K562 (cell line): ENCODE measurements at regions not wholly inside any gene's neighbourhood (a gene's known extent, or its start where the extent isn't known, plus 50 kb on each side); places are given as distances from the start of the nearest gene placed in this dataset.

ENCODE experiments used
- ATAC-seq: fragments of 200-7000 bp; cut with Tn5 transposase; 3 replicates; pipeline ENCODE4 v1.9.1; 2020; ENCODE audit warnings: moderate library complexity
- BruUV-seq: library from RNA; stranded (reverse); fragments of 400-500 nt; replicated peaks from 2 replicates; lab custom pipeline; 2021; lab: Mats Ljungman, UMichigan
- CTCF ChIA-PET: fragments of 300-600 bp; formaldehyde crosslinking; extraction: SDS; loops from one replicate; lab custom pipeline; 2021; ENCODE audit warnings: low intra/inter-chr PET ratio; lab: Yijun Ruan, JAX
- POLR2A ChIA-PET: fragments of 300-600, 350-650 bp; sonication (Branson Sonifier 250); formaldehyde crosslinking; extraction: SDS; loops from one replicate; lab custom pipeline; 2021; ENCODE audit warnings: antibody characterized with exemption, inconsistent platforms; lab: Yijun Ruan, JAX
- DNase-seq, 4 experiments: peaks; one replicate each; pipeline versions ENCODE4 v3.0.0 to v3.0.0-alpha.2; 2011 to 2018; ENCODE audit warnings: low spot score in 3 of 4, mixed read lengths in 3 of 4; ENCODE audit errors: extremely low read depth in 1 of 4
- FAIRE-seq: peaks from 2 replicates; lab custom pipeline; 2011; peaks lifted over from hg19 to GRCh38; lab: Jason Lieb, UNC
- H2AFZ ChIP-seq: 2 replicates; pipeline ENCODE4 v1.6.0; 2011; ENCODE audit warnings: low read depth, low read length, control low read depth, inconsistent platforms
- H3K27ac ChIP-seq: fragments of 200-600 bp; 3 replicates; pipeline ENCODE4 v1.8.0; 2011; ENCODE audit warnings: low read depth, mild to moderate bottlenecking, control low read depth, inconsistent platforms, low read length, moderate library complexity, mixed read lengths; ENCODE audit errors: extremely low read depth
- H3K27me3 ChIP-seq, 2 experiments: fragments of 300-600 bp in 1 of 2; 2 replicates in 1 of 2; 3 replicates in 1 of 2; pipeline versions ENCODE4 v1.6.0 to v1.8.0; 2011; ENCODE audit warnings: inconsistent platforms in 2 of 2, low read length in 2 of 2, mild to moderate bottlenecking in 1 of 2, mixed read lengths in 1 of 2, moderate library complexity in 1 of 2; ENCODE audit not compliant: control insufficient read depth in 2 of 2, insufficient read depth in 2 of 2
- H3K36me3 ChIP-seq: fragments of 300-600 bp; 3 replicates; pipeline ENCODE4 v1.8.0; 2011; ENCODE audit warnings: mild to moderate bottlenecking, low read length, inconsistent platforms; ENCODE audit not compliant: control insufficient read depth, insufficient read depth
- H3K4me1 ChIP-seq, 2 experiments: fragments of 200-600 bp in 1 of 2; replicated peaks in 1 of 2; 2 replicates in 1 of 2; 3 replicates in 1 of 2; pipeline versions ENCODE4 v1.5.1 to v1.8.0; 2011; ENCODE audit warnings: inconsistent platforms in 2 of 2, low read length in 2 of 2, mild to moderate bottlenecking in 1 of 2, mixed read lengths in 1 of 2, moderate library complexity in 1 of 2; ENCODE audit not compliant: control insufficient read depth in 2 of 2, insufficient read depth in 2 of 2
- H3K4me2 ChIP-seq: 2 replicates; pipeline ENCODE4 v1.6.1; 2011; ENCODE audit warnings: low read length, control low read depth, inconsistent platforms, mixed read lengths; ENCODE audit not compliant: insufficient read depth
- H3K4me3 ChIP-seq: fragments of 200-600 bp; sonication (generic), shearing (Covaris generic); 2 replicates; pipeline ENCODE4 v1.5.1; 2016; ENCODE audit warnings: control low read depth, inconsistent platforms
- H3K79me2 ChIP-seq: fragments of 200-600 bp; 3 replicates; pipeline ENCODE4 v1.8.0; 2011; ENCODE audit warnings: low read length, inconsistent platforms; ENCODE audit not compliant: control insufficient read depth, insufficient read depth
- H3K9ac ChIP-seq, 2 experiments: 2 replicates each; pipeline versions ENCODE4 v1.6.0 to v1.6.1; 2011; ENCODE audit warnings: low read depth in 2 of 2, low read length in 2 of 2, control low read depth in 1 of 2, inconsistent platforms in 1 of 2, mild to moderate bottlenecking in 1 of 2, mixed read lengths in 1 of 2; ENCODE audit not compliant: insufficient read depth in 1 of 2
- H3K9me1 ChIP-seq: one replicate; pipeline ENCODE4 v1.6.0; 2011; ENCODE audit warnings: inconsistent platforms, mild to moderate bottlenecking, low read length, moderate library complexity; ENCODE audit not compliant: control insufficient read depth, insufficient read depth
- H3K9me3 ChIP-seq: replicated peaks from 2 replicates; pipeline ENCODE4 v1.5.1; 2011; ENCODE audit warnings: low read depth, low read length, inconsistent platforms; ENCODE audit not compliant: control insufficient read depth, insufficient read depth
- H4K20me1 ChIP-seq: replicated peaks from 2 replicates; pipeline ENCODE4 v1.6.1; 2011; ENCODE audit warnings: low read length, inconsistent platforms, mixed read lengths; ENCODE audit not compliant: control insufficient read depth, insufficient read depth
- FOXA1 ChIP-seq: fragments of 450-650 bp; IDR thresholded peaks from 2 replicates; pipeline ENCODE4 v1.6.1; 2016; ENCODE audit warnings: mild to moderate bottlenecking, borderline replicate concordance
- NFIX ChIP-seq: fragments of 250-450 bp; sonication (Bioruptor Pico); IDR thresholded peaks from 2 replicates; pipeline ENCODE4 v1.4.0; 2020; ENCODE audit warnings: low read depth, mild to moderate bottlenecking, moderate library complexity
- SMARCB1 ChIP-seq: IDR thresholded peaks from 2 replicates; pipeline ENCODE4 v1.6.1; 2011; ENCODE audit warnings: improper control_type of control experiment, low read depth; ENCODE audit not compliant: insufficient read length
- ZNF3 ChIP-seq: fragments of 250-450 bp; sonication (Bioruptor Pico); IDR thresholded peaks from 2 replicates; pipeline ENCODE4 v1.5.0; 2021; ENCODE audit warnings: mild to moderate bottlenecking, moderate library complexity
- WGBS: fragments of 100-300 bp; shearing (Covaris generic); methylation state at CpG from one replicate; pipeline ENCODE4 v1.1.6; 2016; ENCODE audit warnings: low coverage, mixed read lengths; ENCODE audit not compliant: insufficient coverage; ENCODE audit errors: missing lambda C conversion rate; 5-methylcytosine and 5-hydroxymethylcytosine counted together
- in situ Hi-C: fragments of 300-500 bp; cut with MboI; formaldehyde crosslinking; loops from 4 replicates; pipeline ENCODE4 v1.15.0; 2018; ENCODE audit warnings: inconsistent platforms, mixed read lengths
- intact Hi-C: fragments of 100-400 bp; cut with micrococcal nuclease; formaldehyde crosslinking; loops from 2 replicates; pipeline ENCODE4 v1.14.2; 2022
- TF ChIP-seq, protein P1 (sequence below): fragments of 450-650 bp; IDR thresholded peaks from 2 replicates; pipeline ENCODE4 v1.6.1; 2016; ENCODE audit warnings: antibody characterized with exemption
- TF ChIP-seq, protein P2 (sequence below): sonication (generic); IDR thresholded peaks from 2 replicates; pipeline ENCODE4 v1.6.1; 2016
- TF ChIP-seq, protein P3 (sequence below), 2 experiments: fragments of 450-650 bp in 1 of 2; sonication (generic) in 1 of 2; formaldehyde crosslinking in 1 of 2; IDR thresholded peaks in 1 of 2; conservative IDR thresholded peaks in 1 of 2; 2 replicates each; pipeline versions ENCODE4 v1.6.1 to v1.8.1; 2016 to 2023; ENCODE audit warnings: mild to moderate bottlenecking in 2 of 2, moderate library complexity in 2 of 2, inconsistent platforms in 1 of 2, missing genetic modification reagents in 1 of 2

DNA sequence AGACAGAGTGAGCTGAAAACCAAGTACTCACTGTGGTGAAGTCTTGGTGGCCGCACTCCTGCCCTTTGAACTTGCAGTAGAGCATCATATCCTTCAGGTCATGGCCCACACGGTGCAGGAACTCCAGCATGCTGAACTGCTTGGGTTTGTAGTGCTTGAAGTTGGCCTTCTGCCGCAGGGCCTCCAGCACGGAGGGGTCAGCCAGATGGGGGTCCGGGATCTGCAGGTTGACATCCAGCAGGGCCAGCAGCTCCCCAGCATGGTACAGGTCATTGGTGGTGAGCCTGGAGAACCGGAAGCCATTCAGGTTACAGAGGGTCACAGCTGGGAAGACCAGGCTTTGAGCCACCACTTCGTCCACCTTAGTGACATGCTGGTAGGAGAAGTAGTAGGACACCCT is 99.1 kb upstream of the CCL2 start:
- Histone ChIP-seq H3K9me1 (no peaks in the 10 kb centered on the region), H4K20me1 (0 out of 2 replicates have a peak, but pooled peaks cover 3% of the 10 kb centered on the region), H3K79me2 (no peaks in the 10 kb centered on the region), H3K4me3 (no peak overlapping the region), H3K9me3 (no peaks in the 10 kb centered on the region), H3K36me3 (no peaks in the 10 kb centered on the region), H3K4me2 (no peak overlapping the region), H3K27me3 (peaks cover 6 to 27% of the 10 kb centered on the region in 2 experiments; a peak in 3 of 5 replicates), H2AFZ (no peak overlapping the region), H3K4me1 (no peaks in the 10 kb centered on the region), H3K9ac (no peak overlapping the region), H3K27ac (no peak overlapping the region)
- 2% methylated on average over 7 of the region's 7 CpGs for WGBS
- TF ChIP-seq, protein P1, sequence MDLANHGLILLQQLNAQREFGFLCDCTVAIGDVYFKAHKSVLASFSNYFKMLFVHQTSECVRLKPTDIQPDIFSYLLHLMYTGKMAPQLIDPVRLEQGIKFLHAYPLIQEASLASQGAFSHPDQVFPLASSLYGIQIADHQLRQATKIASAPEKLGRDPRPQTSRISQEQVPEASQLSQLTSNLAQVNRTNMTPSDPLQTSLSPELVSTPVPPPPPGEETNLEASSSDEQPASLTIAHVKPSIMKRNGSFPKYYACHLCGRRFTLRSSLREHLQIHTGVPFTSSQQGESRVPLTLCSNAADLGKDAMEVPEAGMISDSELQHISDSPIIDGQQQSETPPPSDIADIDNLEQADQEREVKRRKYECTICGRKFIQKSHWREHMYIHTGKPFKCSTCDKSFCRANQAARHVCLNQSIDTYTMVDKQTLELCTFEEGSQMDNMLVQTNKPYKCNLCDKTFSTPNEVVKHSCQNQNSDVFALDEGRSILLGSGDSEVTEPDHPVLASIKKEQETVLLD = no peak
- TF ChIP-seq ZNF3 (no peak), SMARCB1 (no peak), NFIX (CRISPR knock-in tag) (no peak), FOXA1 (no peak)
- TF ChIP-seq, protein P2, sequence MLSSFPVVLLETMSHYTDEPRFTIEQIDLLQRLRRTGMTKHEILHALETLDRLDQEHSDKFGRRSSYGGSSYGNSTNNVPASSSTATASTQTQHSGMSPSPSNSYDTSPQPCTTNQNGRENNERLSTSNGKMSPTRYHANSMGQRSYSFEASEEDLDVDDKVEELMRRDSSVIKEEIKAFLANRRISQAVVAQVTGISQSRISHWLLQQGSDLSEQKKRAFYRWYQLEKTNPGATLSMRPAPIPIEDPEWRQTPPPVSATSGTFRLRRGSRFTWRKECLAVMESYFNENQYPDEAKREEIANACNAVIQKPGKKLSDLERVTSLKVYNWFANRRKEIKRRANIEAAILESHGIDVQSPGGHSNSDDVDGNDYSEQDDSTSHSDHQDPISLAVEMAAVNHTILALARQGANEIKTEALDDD = no peak
- TF ChIP-seq, protein P3, sequence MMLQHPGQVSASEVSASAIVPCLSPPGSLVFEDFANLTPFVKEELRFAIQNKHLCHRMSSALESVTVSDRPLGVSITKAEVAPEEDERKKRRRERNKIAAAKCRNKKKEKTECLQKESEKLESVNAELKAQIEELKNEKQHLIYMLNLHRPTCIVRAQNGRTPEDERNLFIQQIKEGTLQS (IDR thresholded peaks at IDR 0.05) = no peak
- TF ChIP-seq, protein P3 (CRISPR knock-in tag; conservative IDR thresholded peaks at IDR 0.05) = no peak
- POLR2A ChIA-PET = interaction anchor here (0.7 to 1.2 kb wide), 4 partner anchors 10 to 285 kb away, joined by 3 to 5 read pairs (median 3); no protein-coding TSS in a partner anchor
- CTCF ChIA-PET = no interaction called here
- intact Hi-C loops (no loop called here), in situ Hi-C loops (no loop called here)
- no TSS peak for BruUV-seq
- ATAC-seq (no peak), FAIRE-seq (no peak), DNase-seq (no peak)
